Right cardiac atrium (tissue), 5 donors: ENCODE measurements at regions not wholly inside any gene's neighbourhood (a gene's known extent, or its start where the extent isn't known, plus 50 kb on each side); places are given as distances from the start of the nearest gene placed in this dataset.

ENCODE experiments used
- ATAC-seq, 2 donors: fragments of 200-7000 bp; cut with Tn5 transposase; one replicate each; pipeline versions ENCODE4 v1.8.0 to v1.9.1; 2020; ENCODE audit warnings: moderate library complexity in 2 of 2, mild to moderate bottlenecking in 1 of 2
- DNase-seq, 3 donors: peaks; one replicate each; pipeline ENCODE4 v3.0.0-alpha.2; 2020
- H3K27ac ChIP-seq: one replicate; pipeline ENCODE4 v1.5.1; 2013; ENCODE audit warnings: mild to moderate bottlenecking, low read length, control low read depth, moderate library complexity
- H3K27me3 ChIP-seq: one replicate; pipeline ENCODE4 v1.6.1; 2013; ENCODE audit not compliant: control insufficient read depth, insufficient read depth
- H3K4me1 ChIP-seq: one replicate; pipeline ENCODE4 v1.6.1; 2013; ENCODE audit warnings: low read length; ENCODE audit not compliant: control insufficient read depth, insufficient read depth
- H3K4me3 ChIP-seq: one replicate; pipeline ENCODE4 v1.5.1; 2013; ENCODE audit warnings: low read length, control low read depth
- H3K9me3 ChIP-seq: one replicate; pipeline ENCODE4 v1.6.1; 2013; ENCODE audit warnings: low read length; ENCODE audit not compliant: control insufficient read depth
- WGBS: extraction: QIAGEN DNeasy Blood & Tissue Kit; methylation state at CpG from one replicate; pipeline ENCODE4 v1.1.7; 2013; 5-methylcytosine and 5-hydroxymethylcytosine counted together
- intact Hi-C, 4 donors: fragments of 100-400 bp; cut with DNase I; formaldehyde crosslinking; loops; one replicate each; pipeline versions ENCODE4 v1.11.0 to v1.14.0; 2022 to 2023
- donor health status: healthy with polysubstance abuse.
- donor health status: DM: no; HTN: yes; CAD: no.
- donor health status: DM: no; HTN: no; CAD: no.
- donor health status: DM: no; HTN: yes; CAD: no; lungs with severe emphysema.
- donor health status: DM: yes; HTN: yes; CAD: no.

DNA sequence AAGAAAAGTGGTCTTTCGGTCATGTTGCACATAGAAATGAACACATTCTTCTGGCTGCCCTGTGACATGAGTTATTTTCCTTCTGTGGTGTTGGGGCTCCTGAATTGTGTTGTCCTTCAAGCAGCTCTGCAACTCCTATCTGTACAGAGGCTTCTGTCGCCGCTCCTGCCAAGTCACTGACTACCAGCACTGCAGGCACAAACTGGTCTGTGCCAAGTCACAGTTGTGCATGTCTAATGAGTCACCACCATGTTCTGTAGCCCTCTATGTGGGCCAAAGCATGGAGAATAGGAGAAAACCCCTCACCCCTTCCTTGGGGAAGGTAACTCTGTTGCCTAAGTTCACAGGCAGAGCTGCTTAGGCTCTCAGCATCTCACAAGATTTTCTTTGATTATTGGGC, 283.3 kb downstream of the RPL10L start:
- Histone ChIP-seq H3K27ac (no peak overlapping the region), H3K27me3 (no peaks in the 10 kb centered on the region), H3K4me1 (no peaks in the 10 kb centered on the region), H3K4me3 (no peak overlapping the region), H3K9me3 (no peaks in the 10 kb centered on the region)
- intact Hi-C loops = no loop called here
- DNase-seq (no peak), ATAC-seq (no peak)
- 55% methylated on average over 3 of the region's 3 CpGs for WGBS

DNA sequence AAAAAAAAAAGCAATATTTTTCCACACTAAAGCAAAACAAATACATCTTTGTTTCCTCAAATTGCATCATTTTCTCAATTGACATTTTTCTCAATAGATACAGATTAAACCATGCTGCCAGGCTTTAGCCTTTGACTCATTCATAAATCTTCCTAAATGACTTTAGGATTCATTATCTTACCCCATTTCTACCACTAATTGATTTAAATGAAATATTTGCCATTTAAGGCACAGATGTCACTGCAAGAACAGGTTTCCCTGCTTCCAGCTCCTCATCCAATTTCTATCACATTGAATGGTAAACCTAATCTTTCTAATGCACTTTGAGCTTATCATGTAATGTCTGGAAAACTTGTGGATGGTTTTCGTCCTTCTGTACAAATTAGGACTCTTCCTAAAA, 298.7 kb downstream of the RPL10L start:
- WGBS = 42% methylated on average over 1 of the region's 1 CpG
- DNase-seq (no peak), ATAC-seq (no peak)
- Histone ChIP-seq H3K9me3 (no peaks in the 10 kb centered on the region), H3K27ac (no peak overlapping the region), H3K4me1 (no peaks in the 10 kb centered on the region), H3K4me3 (no peak overlapping the region), H3K27me3 (no peaks in the 10 kb centered on the region)
- intact Hi-C loops = no loop called here

DNA sequence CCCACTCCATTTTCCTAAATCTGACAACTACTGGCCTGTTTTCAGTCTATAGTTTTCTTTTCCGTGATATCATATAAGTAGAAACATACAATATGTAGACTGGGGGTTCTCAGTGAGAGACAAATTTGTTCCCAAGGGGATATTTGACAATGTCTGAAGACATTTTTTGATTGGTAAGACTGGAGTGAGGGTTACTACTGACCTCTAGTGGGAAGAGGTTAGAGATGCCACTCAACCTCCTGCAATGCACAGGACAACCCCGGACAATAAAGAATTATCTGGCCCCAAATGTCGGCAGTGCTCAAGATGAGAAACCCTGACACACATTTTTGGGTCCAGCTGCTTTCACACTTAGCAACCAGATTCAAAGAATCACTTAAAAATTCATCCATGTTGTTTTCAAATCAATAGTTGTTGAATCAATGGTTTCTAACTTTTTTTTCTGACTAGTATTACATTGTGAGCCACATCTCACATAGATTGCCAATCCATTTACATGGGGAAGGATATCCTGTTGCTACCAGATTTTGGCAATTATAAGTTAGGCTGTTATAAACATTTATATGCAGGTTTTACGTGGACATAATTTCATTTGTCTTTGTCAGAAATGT, 307.1 kb downstream of the RPL10L start:
- Histone ChIP-seq H3K27me3 (no peaks in the 10 kb centered on the region), H3K27ac (no peak overlapping the region), H3K9me3 (no peaks in the 10 kb centered on the region), H3K4me3 (no peak overlapping the region), H3K4me1 (no peaks in the 10 kb centered on the region)
- ATAC-seq = no peak
- 30% methylated on average over 4 of the region's 4 CpGs for WGBS
- intact Hi-C loops = no loop called here
- no peak for DNase-seq

DNA sequence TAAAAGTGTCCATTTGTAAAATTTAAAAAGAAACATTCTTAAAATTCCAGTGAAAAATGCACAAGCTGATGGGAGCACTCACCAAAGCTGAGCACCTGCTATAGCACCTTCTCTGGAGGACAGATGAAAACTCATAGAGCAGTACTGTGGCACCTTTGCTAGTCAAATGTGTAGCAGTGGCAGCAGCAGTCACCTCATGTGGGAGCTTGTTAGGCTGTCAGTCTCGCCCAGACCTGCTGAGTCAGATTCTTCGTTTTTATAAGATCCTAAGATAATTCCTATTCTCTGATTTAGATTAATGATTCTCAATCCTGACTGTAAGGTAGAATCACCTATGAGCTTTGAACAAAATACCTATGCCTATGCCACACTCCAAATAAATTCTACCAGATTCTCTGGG, 325.8 kb downstream of the RPL10L start:
- ATAC-seq = no peak
- H3K27me3 ChIP-seq = no peaks in the 10 kb centered on the region
- H3K4me1 ChIP-seq = no peaks in the 10 kb centered on the region
- H3K9me3 ChIP-seq = no peaks in the 10 kb centered on the region
- H3K27ac ChIP-seq = no peak overlapping the region
- H3K4me3 ChIP-seq = no peak overlapping the region
- intact Hi-C loops = no loop called here
- no peak for DNase-seq
- WGBS = 81% methylated on average over 2 of the region's 2 CpGs

- no peak overlapping the region for H3K4me3 ChIP-seq
- no peaks in the 10 kb centered on the region for H3K9me3 ChIP-seq
- DNase-seq (no peak), ATAC-seq (no peak)
- no peaks in the 10 kb centered on the region for H3K4me1 ChIP-seq
- H3K27ac ChIP-seq = no peak overlapping the region
- H3K27me3 ChIP-seq = no peaks in the 10 kb centered on the region
- WGBS = 78% methylated on average over 5 of the region's 5 CpGs
- intact Hi-C loops = no loop called here
Observed at GRCh38 chr14:46325157-46325556, 326.4 kb downstream of the RPL10L start.

DNA sequence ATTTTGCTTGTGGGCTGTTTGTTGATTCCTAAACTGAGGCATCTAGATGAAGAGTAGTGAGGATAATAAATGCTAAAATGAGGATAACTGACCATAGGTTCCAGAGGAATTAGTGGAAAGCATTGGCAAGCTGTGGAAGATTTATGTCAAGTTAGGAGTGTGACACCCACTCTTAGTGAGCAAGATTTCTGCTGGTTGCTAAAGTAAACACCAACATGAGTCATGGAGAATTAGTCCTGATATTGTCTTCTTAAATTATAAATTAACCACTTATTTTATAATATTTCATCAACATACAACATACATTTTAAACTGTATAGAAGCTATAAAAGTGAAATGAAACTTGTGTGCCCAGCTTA, 328.2 kb downstream of the RPL10L start:
- no peaks in the 10 kb centered on the region for H3K27me3 ChIP-seq
- intact Hi-C loops = no loop called here
- ATAC-seq = no peak
- H3K27ac ChIP-seq = no peak overlapping the region
- DNase-seq = no peak
- H3K4me3 ChIP-seq = no peak overlapping the region
- no peaks in the 10 kb centered on the region for H3K9me3 ChIP-seq
- H3K4me1 ChIP-seq = no peaks in the 10 kb centered on the region

GRCh38 chr14:46322730-46323403, 328.7 kb downstream of the RPL10L start:
- WGBS = 40% methylated on average over 3 of the region's 3 CpGs
- DNase-seq (no peak), ATAC-seq (no peak)
- no peaks in the 10 kb centered on the region for H3K9me3 ChIP-seq
- intact Hi-C loops = no loop called here
- H3K27ac ChIP-seq = no peak overlapping the region
- no peaks in the 10 kb centered on the region for H3K27me3 ChIP-seq
- no peaks in the 10 kb centered on the region for H3K4me1 ChIP-seq
- H3K4me3 ChIP-seq = no peak overlapping the region

GRCh38 chr14:46322076-46322475, 329.5 kb downstream of the RPL10L start:
- 43% methylated on average over 1 of the region's 1 CpG for WGBS
- Histone ChIP-seq H3K27me3 (no peaks in the 10 kb centered on the region), H3K4me3 (no peak overlapping the region), H3K9me3 (no peaks in the 10 kb centered on the region), H3K4me1 (no peaks in the 10 kb centered on the region), H3K27ac (no peak overlapping the region)
- intact Hi-C loops = no loop called here
- no peak for ATAC-seq
- DNase-seq = no peak

- ATAC-seq (no peak), DNase-seq (no peak)
- H3K4me1 ChIP-seq = no peaks in the 10 kb centered on the region
- intact Hi-C loops = no loop called here
- H3K4me3 ChIP-seq = no peak overlapping the region
- H3K27ac ChIP-seq = no peak overlapping the region
- H3K9me3 ChIP-seq = no peaks in the 10 kb centered on the region
- no peaks in the 10 kb centered on the region for H3K27me3 ChIP-seq
- 59% methylated on average over 2 of the region's 2 CpGs for WGBS
Observed at GRCh38 chr14:46306267-46306666, 345.3 kb downstream of the RPL10L start.

DNA sequence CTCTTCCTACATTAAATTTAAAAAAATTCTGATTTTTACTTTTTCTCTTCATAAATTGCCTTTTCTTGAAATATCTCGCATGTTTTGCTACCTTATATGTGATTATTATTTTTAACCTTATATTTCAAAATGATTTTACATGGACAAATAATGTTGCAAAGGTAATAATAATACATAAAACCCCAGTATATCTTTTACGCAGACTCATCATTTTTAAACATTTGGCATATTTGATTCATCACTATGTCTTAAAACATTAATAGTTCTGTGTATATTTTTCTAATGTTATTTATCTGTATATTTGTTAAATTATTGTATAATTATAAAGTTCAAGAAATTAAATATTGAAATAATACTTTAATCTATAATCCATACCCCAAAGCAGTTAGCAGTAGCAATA, 350.8 kb downstream of the RPL10L start:
- Histone ChIP-seq H3K4me1 (no peaks in the 10 kb centered on the region), H3K27ac (no peak overlapping the region), H3K9me3 (no peaks in the 10 kb centered on the region), H3K27me3 (no peaks in the 10 kb centered on the region), H3K4me3 (no peak overlapping the region)
- ATAC-seq (no peak), DNase-seq (no peak)
- intact Hi-C loops = no loop called here
- WGBS = 86% methylated on average over 2 of the region's 2 CpGs

DNA sequence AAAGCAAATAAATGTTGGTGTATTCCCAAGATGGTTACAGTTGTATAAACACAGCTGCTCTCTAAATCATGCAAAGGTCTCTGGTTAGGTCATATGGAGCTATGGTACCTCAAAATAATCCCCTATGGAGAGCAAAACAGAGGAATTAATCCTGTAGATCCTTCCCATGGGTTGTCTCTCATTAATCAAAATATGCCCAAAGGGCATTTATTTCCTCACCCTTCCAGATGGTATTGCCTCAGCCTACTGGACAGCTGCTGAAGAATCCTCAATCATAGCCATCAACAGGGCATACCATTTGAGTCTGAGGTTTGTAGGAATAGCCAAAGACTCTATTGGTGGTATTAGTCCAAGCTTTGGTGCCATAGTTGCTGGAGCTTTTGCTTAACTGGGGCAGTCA, 360.9 kb downstream of the RPL10L start:
- no peak for ATAC-seq
- H3K4me1 ChIP-seq = no peaks in the 10 kb centered on the region
- H3K27ac ChIP-seq = no peak overlapping the region
- intact Hi-C loops = no loop called here
- H3K9me3 ChIP-seq = no peaks in the 10 kb centered on the region
- H3K4me3 ChIP-seq = no peak overlapping the region
- H3K27me3 ChIP-seq = no peaks in the 10 kb centered on the region
- no peak for DNase-seq

DNA sequence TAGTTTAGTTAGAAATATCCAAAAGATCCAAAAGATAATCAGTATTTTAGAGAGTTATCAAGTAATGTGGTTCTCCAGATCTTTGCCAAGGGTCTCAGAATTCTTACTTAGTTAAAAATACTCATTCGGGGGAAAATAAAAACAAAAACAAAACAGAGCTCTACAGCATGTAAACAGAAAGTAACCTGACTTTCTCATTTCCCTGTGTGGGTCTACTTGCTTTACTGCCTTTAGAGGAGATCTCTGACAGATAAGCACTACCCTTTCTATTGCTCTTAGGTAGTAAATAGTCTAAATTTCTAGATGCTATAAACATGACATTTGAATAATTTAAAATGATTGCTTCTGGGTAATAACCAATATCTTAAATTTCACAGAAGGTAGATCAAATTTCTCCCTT, 371.8 kb downstream of the RPL10L start:
- Histone ChIP-seq H3K9me3 (no peaks in the 10 kb centered on the region), H3K27ac (no peak overlapping the region), H3K27me3 (no peaks in the 10 kb centered on the region), H3K4me1 (no peaks in the 10 kb centered on the region), H3K4me3 (no peak overlapping the region)
- no peak for ATAC-seq
- WGBS = 78% methylated on average over 1 of the region's 1 CpG
- DNase-seq = no peak
- intact Hi-C loops = no loop called here
